H1 (cell line): ENCODE measurements at regions not wholly inside any gene's neighbourhood (a gene's known extent, or its start where the extent isn't known, plus 50 kb on each side); places are given as distances from the start of the nearest gene placed in this dataset.

Experiments
- EGR1 ChIP-seq: IDR thresholded peaks from 2 replicates; pipeline ENCODE4 v1.6.1; 2011; ENCODE audit warnings: low read depth, low read length, borderline replicate concordance
- ZNF274 ChIP-seq: IDR thresholded peaks from 2 replicates; pipeline ENCODE4 v1.7.0; 2012; ENCODE audit warnings: low read length, borderline replicate concordance; ENCODE audit errors: extremely low read depth
- TF ChIP-seq, protein P1 (sequence below): IDR thresholded peaks from 2 replicates; pipeline ENCODE4 v1.6.1; 2012; ENCODE audit warnings: inconsistent platforms

- TF ChIP-seq, protein P1, sequence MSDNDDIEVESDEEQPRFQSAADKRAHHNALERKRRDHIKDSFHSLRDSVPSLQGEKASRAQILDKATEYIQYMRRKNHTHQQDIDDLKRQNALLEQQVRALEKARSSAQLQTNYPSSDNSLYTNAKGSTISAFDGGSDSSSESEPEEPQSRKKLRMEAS = peak; percentile 34; the same call in 1 of the 2 replicates
- TF ChIP-seq EGR1 (no peak), ZNF274 (no peak)
Observed at GRCh38 chr1:63189677-63190076, 132.7 kb upstream of the FOXD3 start (continued).
